ENCODE measurements at regions not wholly inside any gene's neighbourhood (a gene's known extent, or its start where the extent isn't known, plus 50 kb on each side); places are given as distances from the start of the nearest gene placed in this dataset.

- Histone ChIP-seq H3K23ac (ENCODE audit: insufficient read length, low read depth, low read length) (no peak overlapping the region), H2AFZ (ENCODE audit: low read length) (no peak overlapping the region), H3K9ac (ENCODE audit: extremely low read depth, insufficient read length, low read length) (no peak overlapping the region), H3K4ac (ENCODE audit: low read depth, low read length) (no peak overlapping the region), H3K4me2 (ENCODE audit: insufficient read depth, insufficient read length, low read length) (no peak overlapping the region), H3K79me1 (ENCODE audit: insufficient read depth, low read depth, low read length, poor library complexity, severe bottlenecking) (no peaks in the 10 kb centered on the region), H2BK20ac (ENCODE audit: low read depth, low read length, poor library complexity, severe bottlenecking) (no peak overlapping the region), H2BK12ac (ENCODE audit: insufficient read length, low read depth, low read length) (no peak overlapping the region), H2BK5ac (ENCODE audit: insufficient read length, low read length) (no peak overlapping the region), H3K27me3 (ENCODE audit: insufficient read depth, low read length) (no peaks in the 10 kb centered on the region), H3T11ph (ENCODE audit: low read length) (no peak overlapping the region), H4K5ac (ENCODE audit: insufficient read length, low read depth, low read length) (no peak overlapping the region), H4K20me1 (ENCODE audit: control insufficient read depth, insufficient read depth, insufficient read length) (no peaks in the 10 kb centered on the region), H2BK120ac (ENCODE audit: low read depth, low read length, poor library complexity, severe bottlenecking) (no peak overlapping the region), H4K8ac (replicated peaks; ENCODE audit: insufficient read length, low read depth, low read length) (no peak overlapping the region), H3K14ac (ENCODE audit: insufficient read depth, low read length) (no peak overlapping the region), H2AK5ac (ENCODE audit: insufficient read length, low read length) (no peak overlapping the region), H3K18ac (ENCODE audit: insufficient read length, low read depth, low read length) (no peak overlapping the region), H3K27ac (ENCODE audit: insufficient read length, low read depth, low read length) (no peak overlapping the region), H3K23me2 (ENCODE audit: insufficient read length, low read depth, low read length, poor library complexity, severe bottlenecking) (no peaks in the 10 kb centered on the region), H3K9me3 (ENCODE audit: control insufficient read depth, low read depth, low read length) (no peaks in the 10 kb centered on the region), H3K79me2 (ENCODE audit: insufficient read depth, low read length) (no peaks in the 10 kb centered on the region), H2BK15ac (ENCODE audit: low read depth, low read length) (no peak overlapping the region), H3K56ac (ENCODE audit: insufficient read length, low read depth, low read length) (no peak overlapping the region), H4K91ac (ENCODE audit: insufficient read length, low read depth, low read length) (no peak overlapping the region), H3K4me1 (ENCODE audit: insufficient read depth, low read length) (no peaks in the 10 kb centered on the region)
- no peak overlapping the region for H3K27ac Mint-ChIP-seq
- no peak for TF ChIP-seq CTCF (conservative IDR thresholded peaks at IDR 0.05)
- no peaks in the 10 kb centered on the region; the same call in 1 of the 2 replicates for H3K27me3 Mint-ChIP-seq (ENCODE audit: low read depth)
- H3K36me3 Mint-ChIP-seq (ENCODE audit: insufficient read depth in 1 of 3, low read depth in 3 of 3) = no peaks in the 10 kb centered on the region
- no CpG with 5 or more reads among the region's 3 CpGs for WGBS (ENCODE audit: extremely low coverage, insufficient read length, low lambda C conversion rate)
- DNase-seq = no peak
- H3K4me3 Mint-ChIP-seq = no peak overlapping the region
- peaks cover 5 to 13% of the 10 kb centered on the region in 2 experiments for H3K4me1 Mint-ChIP-seq
- no peaks in the 10 kb centered on the region for H3K9me3 Mint-ChIP-seq
Measured at GRCh38 chr3:22977650-22978289, 225.4 kb upstream of the UBE2E2 start.
